GM12878 (cell line): ENCODE measurements at regions not wholly inside any gene's neighbourhood (a gene's known extent, or its start where the extent isn't known, plus 50 kb on each side); places are given as distances from the start of the nearest gene placed in this dataset.

Experiments used
- ATAC-seq: fragments of 200-7000 bp; cut with Tn5 transposase; 3 replicates; pipeline ENCODE4 v1.9.1; 2020; ENCODE audit warnings: mild to moderate bottlenecking, moderate library complexity
- BruUV-seq: library from RNA; stranded (reverse); fragments of 400-500 nt; replicated peaks from 2 replicates; lab custom pipeline; 2021; lab: Mats Ljungman, UMichigan
- CTCF ChIA-PET: fragments of 300-600 bp; sonication (Branson Sonifier 250); formaldehyde crosslinking; extraction: SDS; loops from one replicate; lab custom pipeline; 2021; ENCODE audit warnings: inconsistent platforms; lab: Yijun Ruan, JAX
- POLR2A ChIA-PET: fragments of 350-600 bp; formaldehyde crosslinking; extraction: SDS; loops from one replicate; lab custom pipeline; 2021; ENCODE audit warnings: inconsistent platforms; lab: Charles Lee
- RAD21 ChIA-PET: fragments of 300-600 bp; sonication (Branson Sonifier 250); formaldehyde crosslinking; loops from one replicate; lab custom pipeline; 2023; ENCODE audit warnings: antibody characterized with exemption; ENCODE audit not compliant: unreplicated experiment; lab: Charles Lee
- SMC1A ChIA-PET: fragments of 300-600 bp; sonication (Branson Sonifier 250); formaldehyde crosslinking; loops from one replicate; lab custom pipeline; 2023; ENCODE audit not compliant: unreplicated experiment, uncharacterized antibody; lab: Charles Lee
- DNase-seq: peaks from one replicate; pipeline ENCODE4 v3.0.0-alpha.2; 2011; ENCODE audit warnings: low read depth, low spot score
- FAIRE-seq: peaks from 3 replicates; lab custom pipeline; 2011; peaks lifted over from hg19 to GRCh38; lab: Jason Lieb, UNC
- H2AFZ ChIP-seq: 2 replicates; pipeline ENCODE4 v1.6.0; 2011; ENCODE audit warnings: low read depth, low read length, control low read depth; ENCODE audit not compliant: control insufficient read depth
- H3K27ac ChIP-seq: 2 replicates; pipeline ENCODE4 v1.5.1; 2011; ENCODE audit warnings: control low read depth; ENCODE audit not compliant: control insufficient read depth, insufficient read depth
- H3K27me3 ChIP-seq, 2 experiments: replicated peaks in 1 of 2; 2 replicates each; pipeline versions ENCODE4 v1.6.0 to v1.6.1; 2011; ENCODE audit warnings: low read length in 1 of 2; ENCODE audit not compliant: control insufficient read depth in 2 of 2, insufficient read depth in 2 of 2
- H3K36me3 ChIP-seq, 2 experiments: 2 replicates each; pipeline ENCODE4 v1.5.1; 2011; ENCODE audit warnings: low read length in 1 of 2; ENCODE audit not compliant: control insufficient read depth in 2 of 2, insufficient read depth in 2 of 2
- H3K4me1 ChIP-seq: 2 replicates; pipeline ENCODE4 v1.6.1; 2011; ENCODE audit warnings: mild to moderate bottlenecking, low read length, moderate library complexity, mixed read lengths; ENCODE audit not compliant: control insufficient read depth, insufficient read depth
- H3K4me2 ChIP-seq: 2 replicates; pipeline ENCODE4 v1.6.0; 2011; ENCODE audit warnings: control low read depth; ENCODE audit not compliant: control insufficient read depth, insufficient read depth
- H3K4me3 ChIP-seq: fragments of 200-600 bp; sonication (generic); 2 replicates; pipeline ENCODE4 v1.5.1; 2016
- H3K79me2 ChIP-seq: 2 replicates; pipeline ENCODE4 v1.6.0; 2011; ENCODE audit warnings: low read length; ENCODE audit not compliant: control insufficient read depth, insufficient read depth
- H3K9ac ChIP-seq: 2 replicates; pipeline ENCODE4 v1.8.0; 2011; ENCODE audit warnings: low read length, control low read depth, mixed read lengths; ENCODE audit not compliant: control insufficient read depth, insufficient read depth
- H3K9me3 ChIP-seq: replicated peaks from 3 replicates; pipeline ENCODE4 v1.5.1; 2011; ENCODE audit warnings: mild to moderate bottlenecking, low read length; ENCODE audit not compliant: control insufficient read depth, insufficient read depth
- H4K20me1 ChIP-seq: 2 replicates; pipeline ENCODE4 v1.6.0; 2011; ENCODE audit not compliant: control insufficient read depth, insufficient read depth
- ASH2L ChIP-seq: fragments of 300-600, 200-600 bp; sonication (generic); IDR thresholded peaks from 2 replicates; pipeline ENCODE4 v1.6.1; 2017; ENCODE audit warnings: low read depth, mild to moderate bottlenecking, borderline replicate concordance
- BRCA1 ChIP-seq: IDR thresholded peaks from 2 replicates; pipeline ENCODE4 v1.6.1; 2011; ENCODE audit warnings: low read depth, low read length, improper control_type of control experiment
- CEBPB ChIP-seq, 2 experiments: fragments of 150-350 bp in 1 of 2; IDR thresholded peaks; 2 replicates each; pipeline ENCODE4 v1.6.1; 2012 to 2014; ENCODE audit warnings: low read depth in 2 of 2, low read length in 2 of 2, borderline replicate concordance in 1 of 2, inconsistent platforms in 1 of 2
- CREB1 ChIP-seq: IDR thresholded peaks from 2 replicates; pipeline ENCODE4 v1.6.1; 2012; ENCODE audit warnings: low read depth, mild to moderate bottlenecking, inconsistent platforms
- EED ChIP-seq: sonication (generic); IDR thresholded peaks from 2 replicates; pipeline ENCODE4 v1.6.1; 2016; ENCODE audit warnings: antibody characterized with exemption, low read depth
- FOS ChIP-seq: IDR thresholded peaks from 3 replicates; pipeline ENCODE4 v1.6.1; 2011; ENCODE audit warnings: borderline replicate concordance; ENCODE audit not compliant: insufficient read length; ENCODE audit errors: extremely low read depth
- GABPA ChIP-seq: IDR thresholded peaks from 2 replicates; pipeline ENCODE4 v1.6.1; 2014; ENCODE audit warnings: antibody characterized with exemption, low read depth, mild to moderate bottlenecking, inconsistent platforms
- MLLT1 ChIP-seq: fragments of 450-650 bp; IDR thresholded peaks from 2 replicates; pipeline ENCODE4 v1.6.1; 2016; ENCODE audit warnings: mild to moderate bottlenecking
- MXI1 ChIP-seq: fragments of 150-350 bp; IDR thresholded peaks from 2 replicates; pipeline ENCODE4 v1.6.1; 2011; ENCODE audit warnings: low read depth, mild to moderate bottlenecking, inconsistent platforms, low read length, improper control_type of control experiment
- NFYA ChIP-seq: IDR thresholded peaks from 2 replicates; pipeline ENCODE4 v1.6.1; 2011; ENCODE audit warnings: low read depth, mild to moderate bottlenecking, low read length, improper control_type of control experiment, borderline replicate concordance
- PAX5 ChIP-seq: IDR thresholded peaks from 2 replicates; pipeline ENCODE4 v1.6.1; 2011; ENCODE audit warnings: low read depth, low read length, borderline replicate concordance
- POLR2A ChIP-seq: IDR thresholded peaks from 2 replicates; pipeline ENCODE4 v1.6.1; 2011; ENCODE audit warnings: low read depth, mild to moderate bottlenecking, low read length
- POLR2AphosphoS5 ChIP-seq: IDR thresholded peaks from 2 replicates; pipeline ENCODE4 v1.6.1; 2011; ENCODE audit warnings: mild to moderate bottlenecking, low read length, inconsistent platforms
- RAD51 ChIP-seq: fragments of 450-650 bp; IDR thresholded peaks from 2 replicates; pipeline ENCODE4 v1.6.1; 2016; ENCODE audit warnings: moderate library complexity, mild to moderate bottlenecking, inconsistent platforms
- RCOR1 ChIP-seq: conservative IDR thresholded peaks from 2 replicates; pipeline ENCODE4 v1.6.1; 2012; ENCODE audit warnings: low read depth, low read length, improper control_type of control experiment
- SMAD5 ChIP-seq: IDR thresholded peaks from 2 replicates; pipeline ENCODE4 v1.6.1; 2016; ENCODE audit warnings: antibody characterized with exemption, low read depth
- SMC3 ChIP-seq: IDR thresholded peaks from 2 replicates; pipeline ENCODE4 v1.6.1; 2011; ENCODE audit warnings: low read length, improper control_type of control experiment, borderline replicate concordance
- YY1 ChIP-seq: IDR thresholded peaks from 2 replicates; pipeline ENCODE4 v1.6.1; 2011; ENCODE audit warnings: low read depth, mild to moderate bottlenecking, low read length
- ZNF622 ChIP-seq: fragments of 450-650 bp; IDR thresholded peaks from 2 replicates; pipeline ENCODE4 v1.6.1; 2017; ENCODE audit warnings: mild to moderate bottlenecking, inconsistent platforms
- ZZZ3 ChIP-seq: IDR thresholded peaks from 2 replicates; pipeline ENCODE4 v1.6.1; 2011; ENCODE audit warnings: low read depth; ENCODE audit not compliant: control insufficient read depth, insufficient read length
- WGBS: methylation state at CpG from one replicate; pipeline ENCODE4 v1.1.6; 2016; ENCODE audit warnings: low lambda C conversion rate; ENCODE audit not compliant: insufficient replicate concordance, insufficient coverage; ENCODE audit errors: missing lambda C conversion rate; 5-methylcytosine and 5-hydroxymethylcytosine counted together
- in situ Hi-C: fragments of 300-500 bp; cut with MboI; formaldehyde crosslinking; loops from 9 replicates; pipeline ENCODE4 v1.14.3; 2018; ENCODE audit warnings: mixed read lengths
- intact Hi-C: fragments of 100-400 bp; cut with micrococcal nuclease; formaldehyde crosslinking; loops from one replicate; pipeline ENCODE4 v1.14.2; 2022; ENCODE audit not compliant: unreplicated experiment
- TF ChIP-seq, protein P1 (sequence below): IDR thresholded peaks from 2 replicates; pipeline ENCODE4 v1.6.1; 2011; ENCODE audit warnings: low read depth, mild to moderate bottlenecking, low read length, moderate library complexity, borderline replicate concordance; ENCODE audit errors: extremely low read depth

DNA sequence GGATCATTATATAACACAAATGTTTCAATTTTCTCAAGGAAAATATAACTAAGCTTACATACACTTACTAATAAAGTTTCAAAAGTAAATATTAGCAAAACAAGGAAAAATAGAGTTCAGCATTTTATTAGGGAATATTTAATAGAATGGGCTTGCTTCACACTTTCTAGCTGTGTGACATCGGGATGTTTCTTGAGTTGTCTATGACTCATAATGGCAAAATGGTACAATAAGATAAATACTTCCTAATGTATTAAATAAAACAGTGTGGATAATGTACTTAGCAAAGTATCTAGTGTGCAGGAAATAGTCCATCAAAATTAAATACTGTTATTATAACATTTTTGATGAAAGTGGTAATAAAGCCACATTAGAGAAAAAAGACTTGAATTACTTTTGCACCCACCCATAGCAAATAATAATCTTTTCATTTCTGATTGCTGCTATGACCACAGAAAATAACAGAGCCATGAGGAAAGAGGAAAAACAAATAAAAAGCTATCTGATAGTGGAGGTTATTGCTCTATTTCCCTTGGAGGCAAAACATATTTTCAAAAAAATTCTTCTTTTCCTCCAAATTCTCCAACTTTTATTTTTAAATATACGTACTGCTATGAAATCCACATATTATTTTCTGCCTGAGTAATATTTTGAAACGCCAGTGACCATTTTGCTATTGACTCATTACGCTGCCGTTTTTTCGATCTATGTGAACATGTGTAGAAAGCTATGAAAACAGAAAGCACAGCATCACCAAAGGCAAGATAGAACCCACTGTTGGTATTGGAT, 272.9 kb upstream of the KLF6 start (continued):
- TF ChIP-seq MLLT1 (no peak), SMAD5 (no peak)

DNA sequence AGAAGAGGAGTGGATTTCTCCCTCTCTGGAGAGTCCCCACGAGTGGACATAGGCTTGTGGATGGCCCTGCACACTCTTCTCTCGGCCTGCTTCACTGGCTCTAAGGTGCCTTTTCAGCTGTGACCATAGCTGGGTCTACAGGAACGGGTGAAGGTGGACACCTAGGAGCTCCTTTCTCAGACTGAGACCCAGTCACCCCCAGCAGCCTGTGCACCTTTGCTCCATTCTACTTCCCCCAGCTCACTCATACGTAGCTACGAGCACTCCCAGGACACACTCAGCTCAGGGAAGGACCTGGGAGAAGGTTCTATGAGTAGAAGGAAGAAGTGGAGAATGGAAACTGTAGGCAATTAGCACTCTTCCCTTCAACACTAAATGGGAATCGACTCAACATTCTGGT, 272.0 kb upstream of the KLF6 start:
- no peaks in the 10 kb centered on the region for H4K20me1 ChIP-seq

More for the DNA sequence above, 272.0 kb upstream of the KLF6 start:
- Histone ChIP-seq H3K9ac (no peak overlapping the region), H3K4me2 (no peak overlapping the region), H3K9me3 (no peaks in the 10 kb centered on the region; the same call in 2 of the 3 replicates), H3K27me3 (no peaks in the 10 kb centered on the region), H2AFZ (no peak overlapping the region), H3K4me3 (no peak overlapping the region), H3K27ac (no peak overlapping the region), H3K79me2 (no peaks in the 10 kb centered on the region), H3K36me3 (no peaks in the 10 kb centered on the region), H3K4me1 (no peaks in the 10 kb centered on the region)
- in situ Hi-C loops (no loop called here), intact Hi-C loops (no loop called here)
- no peak for DNase-seq
- WGBS = 61% methylated on average over 6 of the region's 6 CpGs
- BruUV-seq = no TSS peak
- SMC1A ChIA-PET = interaction anchor here (0.7 to 0.9 kb wide), 2 partner anchors 20 to 66 kb away, joined by 3 to 4 read pairs; no protein-coding TSS in a partner anchor
- no peak for FAIRE-seq
- CTCF ChIA-PET = no interaction called here
- no peak for ATAC-seq
- POLR2A ChIA-PET = no interaction called here
- TF ChIP-seq CREB1 = no peak
- TF ChIP-seq PAX5 = no peak
- TF ChIP-seq POLR2AphosphoS5 = no peak
- TF ChIP-seq ASH2L = no peak
- no peak for TF ChIP-seq NFYA
- no peak for TF ChIP-seq RAD51
- TF ChIP-seq RCOR1 = no peak
- TF ChIP-seq, protein P1, sequence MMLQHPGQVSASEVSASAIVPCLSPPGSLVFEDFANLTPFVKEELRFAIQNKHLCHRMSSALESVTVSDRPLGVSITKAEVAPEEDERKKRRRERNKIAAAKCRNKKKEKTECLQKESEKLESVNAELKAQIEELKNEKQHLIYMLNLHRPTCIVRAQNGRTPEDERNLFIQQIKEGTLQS = no peak
- TF ChIP-seq ZZZ3 = no peak
- no peak for TF ChIP-seq MLLT1
- no peak for TF ChIP-seq MXI1
- TF ChIP-seq CEBPB (IDR thresholded peaks at IDR 0.05; ENCODE audit: borderline replicate concordance in 1 of 2, low read depth in 2 of 2, low read length in 2 of 2) = no peak
- TF ChIP-seq YY1 = no peak
- TF ChIP-seq FOS = no peak
- TF ChIP-seq POLR2A = no peak
- no peak for TF ChIP-seq SMC3
- TF ChIP-seq EED = no peak
- no peak for TF ChIP-seq ZNF622
- TF ChIP-seq BRCA1 = no peak
- TF ChIP-seq GABPA = no peak
- RAD21 ChIA-PET = no interaction called here
